ENCODE measurements at regions not wholly inside any gene's neighbourhood (a gene's known extent, or its start where the extent isn't known, plus 50 kb on each side); places are given as distances from the start of the nearest gene placed in this dataset.

- no peak for TF ChIP-seq CTCF (optimal IDR thresholded peaks at IDR 0.05 in 1 of 3, IDR thresholded peaks at IDR 0.05 in 1 of 3, conservative IDR thresholded peaks at IDR 0.05 in 1 of 3; ENCODE audit: extremely low read depth in 1 of 3, insufficient read depth in 2 of 3, low read length in 3 of 3)
- TF ChIP-seq EZH2 (IDR thresholded peaks at IDR 0.05; ENCODE audit: low read length), result no peak
Observed at GRCh38 chr3:104846270-104846669, 520.4 kb upstream of the ALCAM start.
